OCI-LY1 (cell line): ENCODE measurements at regions not wholly inside any gene's neighbourhood (a gene's known extent, or its start where the extent isn't known, plus 50 kb on each side); places are given as distances from the start of the nearest gene placed in this dataset.

Experiments used
- EZH2 ChIP-seq: fragments of 200-600 bp; sonication (generic), shearing (Covaris generic); IDR thresholded peaks from 2 replicates; pipeline ENCODE4 v1.8.0; 2017; ENCODE audit warnings: borderline replicate concordance, mixed run types, mild to moderate bottlenecking, antibody characterized with exemption, low read length, moderate library complexity, mixed read lengths
- TF ChIP-seq, protein P1 (sequence below): fragments of 200-600 bp; sonication (generic), shearing (Covaris generic); IDR thresholded peaks from 2 replicates; pipeline ENCODE4 v1.5.1; 2017; ENCODE audit warnings: mild to moderate bottlenecking, antibody characterized with exemption, low read length, moderate library complexity, mixed read lengths

DNA sequence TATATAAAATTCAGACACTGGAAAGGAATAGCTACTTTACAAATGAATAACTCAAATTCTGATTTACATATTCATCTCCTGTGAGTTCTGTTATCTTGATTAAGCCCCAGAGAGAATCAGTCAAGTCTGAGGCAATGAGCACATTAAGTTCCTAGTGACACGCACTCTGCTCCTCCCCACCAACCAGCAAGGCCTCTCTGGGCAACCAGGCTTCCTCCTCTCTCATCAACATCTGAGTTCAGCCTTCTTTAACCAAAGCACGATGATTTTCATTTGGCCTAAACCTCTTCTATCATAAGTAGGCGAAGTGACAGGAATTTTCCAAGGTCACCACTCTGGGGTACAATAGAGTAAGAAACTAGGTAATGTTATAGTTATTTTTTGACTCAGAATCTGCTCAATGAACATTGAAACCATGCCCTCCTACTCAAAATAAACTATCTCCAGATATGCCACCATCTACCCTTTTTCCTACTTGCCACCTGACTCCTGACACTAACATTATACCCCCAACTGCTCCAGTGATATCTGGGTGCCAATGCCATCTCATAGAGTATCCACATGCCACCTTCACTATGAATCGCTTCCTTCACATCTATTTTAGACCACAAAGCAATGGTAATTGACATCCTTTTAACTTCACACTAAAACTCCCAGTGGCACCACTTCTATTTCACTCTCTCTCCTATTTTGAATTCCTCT lies 114.8 kb downstream of the FAM76B start:
- no peak for TF ChIP-seq EZH2
- TF ChIP-seq, protein P1, sequence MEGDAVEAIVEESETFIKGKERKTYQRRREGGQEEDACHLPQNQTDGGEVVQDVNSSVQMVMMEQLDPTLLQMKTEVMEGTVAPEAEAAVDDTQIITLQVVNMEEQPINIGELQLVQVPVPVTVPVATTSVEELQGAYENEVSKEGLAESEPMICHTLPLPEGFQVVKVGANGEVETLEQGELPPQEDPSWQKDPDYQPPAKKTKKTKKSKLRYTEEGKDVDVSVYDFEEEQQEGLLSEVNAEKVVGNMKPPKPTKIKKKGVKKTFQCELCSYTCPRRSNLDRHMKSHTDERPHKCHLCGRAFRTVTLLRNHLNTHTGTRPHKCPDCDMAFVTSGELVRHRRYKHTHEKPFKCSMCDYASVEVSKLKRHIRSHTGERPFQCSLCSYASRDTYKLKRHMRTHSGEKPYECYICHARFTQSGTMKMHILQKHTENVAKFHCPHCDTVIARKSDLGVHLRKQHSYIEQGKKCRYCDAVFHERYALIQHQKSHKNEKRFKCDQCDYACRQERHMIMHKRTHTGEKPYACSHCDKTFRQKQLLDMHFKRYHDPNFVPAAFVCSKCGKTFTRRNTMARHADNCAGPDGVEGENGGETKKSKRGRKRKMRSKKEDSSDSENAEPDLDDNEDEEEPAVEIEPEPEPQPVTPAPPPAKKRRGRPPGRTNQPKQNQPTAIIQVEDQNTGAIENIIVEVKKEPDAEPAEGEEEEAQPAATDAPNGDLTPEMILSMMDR: no peak
